Sigmoid colon (tissue), 4 donors: ENCODE measurements at regions not wholly inside any gene's neighbourhood (a gene's known extent, or its start where the extent isn't known, plus 50 kb on each side); places are given as distances from the start of the nearest gene placed in this dataset.

Experiments
- POLR2AphosphoS5 ChIP-seq, 4 donors: sonication (generic); formaldehyde crosslinking; IDR thresholded peaks; one replicate each; pipeline ENCODE4 v1.6.1; 2017; ENCODE audit warnings: antibody characterized with exemption in 4 of 4
- TF ChIP-seq, protein P1 (sequence below), 4 experiments: fragments of 450-650 bp in 3 of 4; fragments of 200-600 bp in 1 of 4; IDR thresholded peaks; one replicate each; pipeline ENCODE4 v1.5.1; 2016 to 2019; ENCODE audit warnings: antibody characterized with exemption in 4 of 4, mild to moderate bottlenecking in 3 of 4, moderate library complexity in 2 of 4

GRCh38 chr5:29162297-29162696, 2031.2 kb upstream of the CDH6 start:
- TF ChIP-seq, protein P1, sequence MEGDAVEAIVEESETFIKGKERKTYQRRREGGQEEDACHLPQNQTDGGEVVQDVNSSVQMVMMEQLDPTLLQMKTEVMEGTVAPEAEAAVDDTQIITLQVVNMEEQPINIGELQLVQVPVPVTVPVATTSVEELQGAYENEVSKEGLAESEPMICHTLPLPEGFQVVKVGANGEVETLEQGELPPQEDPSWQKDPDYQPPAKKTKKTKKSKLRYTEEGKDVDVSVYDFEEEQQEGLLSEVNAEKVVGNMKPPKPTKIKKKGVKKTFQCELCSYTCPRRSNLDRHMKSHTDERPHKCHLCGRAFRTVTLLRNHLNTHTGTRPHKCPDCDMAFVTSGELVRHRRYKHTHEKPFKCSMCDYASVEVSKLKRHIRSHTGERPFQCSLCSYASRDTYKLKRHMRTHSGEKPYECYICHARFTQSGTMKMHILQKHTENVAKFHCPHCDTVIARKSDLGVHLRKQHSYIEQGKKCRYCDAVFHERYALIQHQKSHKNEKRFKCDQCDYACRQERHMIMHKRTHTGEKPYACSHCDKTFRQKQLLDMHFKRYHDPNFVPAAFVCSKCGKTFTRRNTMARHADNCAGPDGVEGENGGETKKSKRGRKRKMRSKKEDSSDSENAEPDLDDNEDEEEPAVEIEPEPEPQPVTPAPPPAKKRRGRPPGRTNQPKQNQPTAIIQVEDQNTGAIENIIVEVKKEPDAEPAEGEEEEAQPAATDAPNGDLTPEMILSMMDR (IDR thresholded peaks at IDR 0.05): no peak
- no peak for TF ChIP-seq POLR2AphosphoS5 (IDR thresholded peaks at IDR 0.05)
